H9 (cell line): ENCODE measurements at regions not wholly inside any gene's neighbourhood (a gene's known extent, or its start where the extent isn't known, plus 50 kb on each side); places are given as distances from the start of the nearest gene placed in this dataset.

Source experiments
- DNase-seq: peaks from one replicate; pipeline ENCODE4 v3.0.0-alpha.2; 2017
- H2AFZ ChIP-seq: one replicate; pipeline ENCODE4 v1.6.1; 2013; ENCODE audit warnings: mild to moderate bottlenecking, low read length, control low read depth, moderate library complexity
- H2AK5ac ChIP-seq: 2 replicates; pipeline ENCODE4 v1.6.1; 2013; ENCODE audit warnings: low read length, control low read depth, mixed read lengths; ENCODE audit not compliant: insufficient read length
- H2BK120ac ChIP-seq: one replicate; pipeline ENCODE4 v1.6.1; 2013; ENCODE audit warnings: low read depth, mild to moderate bottlenecking, low read length, control low read depth, inconsistent platforms; ENCODE audit not compliant: poor library complexity, severe bottlenecking
- H2BK12ac ChIP-seq: 2 replicates; pipeline ENCODE4 v1.6.1; 2013; ENCODE audit warnings: low read length, control low read depth, mixed read lengths, low read depth; ENCODE audit not compliant: insufficient read length
- H2BK15ac ChIP-seq: 2 replicates; pipeline ENCODE4 v1.6.1; 2013; ENCODE audit warnings: low read depth, low read length, control low read depth
- H2BK20ac ChIP-seq: one replicate; pipeline ENCODE4 v1.6.1; 2013; ENCODE audit warnings: low read depth, mild to moderate bottlenecking, low read length, control low read depth, inconsistent platforms; ENCODE audit not compliant: poor library complexity, severe bottlenecking
- H2BK5ac ChIP-seq: 2 replicates; pipeline ENCODE4 v1.6.1; 2013; ENCODE audit warnings: low read length, control low read depth, mixed read lengths; ENCODE audit not compliant: insufficient read length
- H3K14ac ChIP-seq: 2 replicates; pipeline ENCODE4 v1.6.1; 2013; ENCODE audit warnings: low read length, control low read depth; ENCODE audit not compliant: insufficient read depth
- H3K18ac ChIP-seq: 2 replicates; pipeline ENCODE4 v1.6.1; 2013; ENCODE audit warnings: low read depth, mild to moderate bottlenecking, mixed read lengths, low read length, control low read depth; ENCODE audit not compliant: insufficient read length
- H3K23ac ChIP-seq: 2 replicates; pipeline ENCODE4 v1.6.1; 2013; ENCODE audit warnings: low read length, control low read depth, mixed read lengths, low read depth; ENCODE audit not compliant: insufficient read length
- H3K23me2 ChIP-seq: 2 replicates; pipeline ENCODE4 v1.6.1; 2013; ENCODE audit warnings: low read depth, mild to moderate bottlenecking, mixed read lengths, low read length, control low read depth; ENCODE audit not compliant: insufficient read length, poor library complexity, severe bottlenecking
- H3K27ac ChIP-seq: 2 replicates; pipeline ENCODE4 v1.5.1; 2013; ENCODE audit warnings: low read length, control low read depth, mixed read lengths, low read depth; ENCODE audit not compliant: insufficient read length
- H3K27me3 ChIP-seq: 2 replicates; pipeline ENCODE4 v1.6.1; 2013; ENCODE audit warnings: low read length, control low read depth, inconsistent platforms; ENCODE audit not compliant: insufficient read depth
- H3K4ac ChIP-seq: 2 replicates; pipeline ENCODE4 v1.6.1; 2013; ENCODE audit warnings: low read depth, mild to moderate bottlenecking, control low read depth, inconsistent platforms, low read length, moderate library complexity
- H3K4me1 ChIP-seq: 2 replicates; pipeline ENCODE4 v1.6.1; 2013; ENCODE audit warnings: low read length, control low read depth, inconsistent platforms; ENCODE audit not compliant: insufficient read depth
- H3K4me2 ChIP-seq: 2 replicates; pipeline ENCODE4 v1.6.1; 2013; ENCODE audit warnings: low read length, control low read depth, mixed read lengths; ENCODE audit not compliant: insufficient read length, insufficient read depth
- H3K56ac ChIP-seq: 2 replicates; pipeline ENCODE4 v1.6.1; 2013; ENCODE audit warnings: low read depth, mild to moderate bottlenecking, mixed read lengths, low read length, control low read depth; ENCODE audit not compliant: insufficient read length
- H3K79me1 ChIP-seq: 2 replicates; pipeline ENCODE4 v1.6.1; 2013; ENCODE audit warnings: low read depth, mild to moderate bottlenecking, moderate library complexity, low read length, control low read depth, inconsistent platforms; ENCODE audit not compliant: insufficient read depth, poor library complexity, severe bottlenecking
- H3K79me2 ChIP-seq: 2 replicates; pipeline ENCODE4 v1.6.1; 2013; ENCODE audit warnings: low read length, control low read depth, inconsistent platforms; ENCODE audit not compliant: insufficient read depth
- H3K9ac ChIP-seq: 2 replicates; pipeline ENCODE4 v1.6.1; 2013; ENCODE audit warnings: low read length, control low read depth, mixed read lengths; ENCODE audit not compliant: insufficient read length; ENCODE audit errors: extremely low read depth
- H3K9me3 ChIP-seq: one replicate; pipeline ENCODE4 v1.6.1; 2013; ENCODE audit warnings: low read depth, low read length, inconsistent platforms; ENCODE audit not compliant: control insufficient read depth
- H3T11ph ChIP-seq: one replicate; pipeline ENCODE4 v1.6.1; 2013; ENCODE audit warnings: mild to moderate bottlenecking, low read length, control low read depth, inconsistent platforms
- H4K20me1 ChIP-seq: one replicate; pipeline ENCODE4 v1.6.1; 2013; ENCODE audit not compliant: control insufficient read depth, insufficient read length, insufficient read depth
- H4K5ac ChIP-seq: 2 replicates; pipeline ENCODE4 v1.6.1; 2013; ENCODE audit warnings: low read depth, mild to moderate bottlenecking, mixed read lengths, low read length, control low read depth; ENCODE audit not compliant: insufficient read length
- H4K8ac ChIP-seq: replicated peaks from 2 replicates; pipeline ENCODE4 v1.6.1; 2013; ENCODE audit warnings: low read length, control low read depth, mixed read lengths, low read depth; ENCODE audit not compliant: insufficient read length
- H4K91ac ChIP-seq: 2 replicates; pipeline ENCODE4 v1.6.1; 2013; ENCODE audit warnings: low read depth, mild to moderate bottlenecking, moderate library complexity, mixed read lengths, low read length, control low read depth; ENCODE audit not compliant: insufficient read length
- H3K27ac Mint-ChIP-seq, 3 experiments: 2 replicates in 2 of 3; 3 replicates in 1 of 3; pipeline ENCODE4 v1.8.0; 2020 to 2021; ENCODE audit warnings: mixed read lengths in 3 of 3, mild to moderate bottlenecking in 1 of 3, moderate library complexity in 1 of 3
- H3K27me3 Mint-ChIP-seq: 2 replicates; pipeline ENCODE4 v1.8.0; 2021; ENCODE audit warnings: low read depth, mild to moderate bottlenecking, moderate library complexity, mixed read lengths
- H3K36me3 Mint-ChIP-seq, 3 experiments: 2 replicates in 2 of 3; 3 replicates in 1 of 3; pipeline ENCODE4 v1.8.0; 2020 to 2021; ENCODE audit warnings: low read depth in 3 of 3, mixed read lengths in 3 of 3; ENCODE audit not compliant: insufficient read depth in 1 of 3
- H3K4me1 Mint-ChIP-seq, 2 experiments: 2 replicates each; pipeline ENCODE4 v1.8.0; 2020; ENCODE audit warnings: mixed read lengths in 2 of 2
- H3K4me3 Mint-ChIP-seq, 2 experiments: 2 replicates in 1 of 2; 3 replicates in 1 of 2; pipeline ENCODE4 v1.8.0; 2020 to 2021; ENCODE audit warnings: mild to moderate bottlenecking in 2 of 2, mixed read lengths in 2 of 2, moderate library complexity in 1 of 2
- H3K9me3 Mint-ChIP-seq, 2 experiments: 2 replicates in 1 of 2; 3 replicates in 1 of 2; pipeline ENCODE4 v1.8.0; 2020; ENCODE audit warnings: mild to moderate bottlenecking in 2 of 2, mixed read lengths in 2 of 2, moderate library complexity in 1 of 2
- WGBS: extraction: QIAGEN DNeasy Blood & Tissue Kit; methylation state at CpG from one replicate; pipeline ENCODE4 v1.1.7; 2013; ENCODE audit warnings: missing lambda C conversion rate, low lambda C conversion rate, mixed read lengths; ENCODE audit not compliant: insufficient read length; ENCODE audit errors: extremely low coverage; 5-methylcytosine and 5-hydroxymethylcytosine counted together
- TF ChIP-seq, protein P1 (sequence below): fragments of 200-600 bp; sonication (generic); conservative IDR thresholded peaks from 3 replicates; pipeline ENCODE4 v1.8.0; 2021; ENCODE audit warnings: antibody characterized with exemption, mild to moderate bottlenecking

DNA sequence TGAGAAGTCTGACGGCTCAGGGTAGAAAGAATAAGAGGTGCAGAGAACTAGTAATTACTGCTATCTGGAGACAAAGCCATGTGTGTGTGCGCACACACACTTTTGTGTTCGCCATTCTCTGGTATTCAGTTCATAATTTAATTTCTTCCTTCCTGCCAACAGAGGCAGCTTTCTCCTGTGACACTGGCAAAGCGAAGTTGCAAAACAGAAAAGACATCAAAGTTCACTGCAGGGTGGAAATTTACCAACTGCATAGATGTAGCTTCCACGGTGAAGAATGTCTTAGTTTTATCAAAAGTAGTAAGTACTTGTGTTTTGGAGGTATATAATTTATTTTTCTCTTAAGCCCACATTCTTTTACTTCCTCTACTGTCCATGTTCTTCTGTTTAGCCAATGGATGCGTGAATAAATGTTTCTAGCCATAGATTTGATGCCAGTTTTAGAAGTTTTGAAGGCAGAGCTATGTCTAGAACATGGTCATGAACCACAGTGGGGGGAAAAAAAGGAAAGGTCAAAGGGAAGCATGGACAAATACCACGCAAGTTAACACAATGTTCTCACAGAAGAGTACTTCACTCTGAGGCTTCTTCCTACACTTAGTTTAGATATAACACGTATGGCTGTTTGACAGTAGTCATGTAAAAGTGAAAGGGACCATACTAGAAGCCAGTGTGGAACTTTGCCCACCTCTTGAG is 536.5 kb upstream of the GRIA1 start:
- Mint-ChIP-seq H3K4me3 (no peak overlapping the region), H3K27ac (no peak overlapping the region), H3K36me3 (no peaks in the 10 kb centered on the region), H3K9me3 (no peaks in the 10 kb centered on the region), H3K4me1 (peaks cover 0 to 5% of the 10 kb centered on the region in 2 experiments), H3K27me3 (no peaks in the 10 kb centered on the region)
- no peak overlapping the region for H2BK15ac ChIP-seq
- no CpG with 5 or more reads among the region's 8 CpGs for WGBS
- H4K20me1 ChIP-seq: no peaks in the 10 kb centered on the region
- H2AK5ac ChIP-seq: no peak overlapping the region
- H3K4me2 ChIP-seq: no peak overlapping the region
- no peak overlapping the region for H3K27ac ChIP-seq
- H3T11ph ChIP-seq: no peak overlapping the region
- no peak for DNase-seq
- H3K9ac ChIP-seq: no peak overlapping the region
- H3K23me2 ChIP-seq: no peaks in the 10 kb centered on the region
- H3K4me1 ChIP-seq: no peaks in the 10 kb centered on the region
- H4K8ac ChIP-seq: no peak overlapping the region
- H4K91ac ChIP-seq: no peak overlapping the region
- H2BK20ac ChIP-seq: no peak overlapping the region
- H3K79me1 ChIP-seq: no peaks in the 10 kb centered on the region
- no peaks in the 10 kb centered on the region for H3K27me3 ChIP-seq
- H3K79me2 ChIP-seq: no peaks in the 10 kb centered on the region
- no peak overlapping the region for H2BK12ac ChIP-seq
- H3K14ac ChIP-seq: no peak overlapping the region
- H2BK120ac ChIP-seq: no peak overlapping the region
- H3K4ac ChIP-seq: no peak overlapping the region
- no peak overlapping the region for H2AFZ ChIP-seq
- H2BK5ac ChIP-seq: no peak overlapping the region
- H3K9me3 ChIP-seq: no peaks in the 10 kb centered on the region
- H3K23ac ChIP-seq: no peak overlapping the region
- H4K5ac ChIP-seq: no peak overlapping the region
- no peak overlapping the region for H3K18ac ChIP-seq
- no peak overlapping the region for H3K56ac ChIP-seq
- TF ChIP-seq, protein P1, sequence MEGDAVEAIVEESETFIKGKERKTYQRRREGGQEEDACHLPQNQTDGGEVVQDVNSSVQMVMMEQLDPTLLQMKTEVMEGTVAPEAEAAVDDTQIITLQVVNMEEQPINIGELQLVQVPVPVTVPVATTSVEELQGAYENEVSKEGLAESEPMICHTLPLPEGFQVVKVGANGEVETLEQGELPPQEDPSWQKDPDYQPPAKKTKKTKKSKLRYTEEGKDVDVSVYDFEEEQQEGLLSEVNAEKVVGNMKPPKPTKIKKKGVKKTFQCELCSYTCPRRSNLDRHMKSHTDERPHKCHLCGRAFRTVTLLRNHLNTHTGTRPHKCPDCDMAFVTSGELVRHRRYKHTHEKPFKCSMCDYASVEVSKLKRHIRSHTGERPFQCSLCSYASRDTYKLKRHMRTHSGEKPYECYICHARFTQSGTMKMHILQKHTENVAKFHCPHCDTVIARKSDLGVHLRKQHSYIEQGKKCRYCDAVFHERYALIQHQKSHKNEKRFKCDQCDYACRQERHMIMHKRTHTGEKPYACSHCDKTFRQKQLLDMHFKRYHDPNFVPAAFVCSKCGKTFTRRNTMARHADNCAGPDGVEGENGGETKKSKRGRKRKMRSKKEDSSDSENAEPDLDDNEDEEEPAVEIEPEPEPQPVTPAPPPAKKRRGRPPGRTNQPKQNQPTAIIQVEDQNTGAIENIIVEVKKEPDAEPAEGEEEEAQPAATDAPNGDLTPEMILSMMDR: no peak
